PC-3 (cell line): ENCODE measurements at regions not wholly inside any gene's neighbourhood (a gene's known extent, or its start where the extent isn't known, plus 50 kb on each side); places are given as distances from the start of the nearest gene placed in this dataset.

Experiments
- EZH2 ChIP-seq: fragments of 300-600 bp; sonication (generic); IDR thresholded peaks from one replicate; pipeline ENCODE4 v1.6.1; 2017; ENCODE audit warnings: antibody characterized with exemption, mild to moderate bottlenecking, low read length; ENCODE audit not compliant: unreplicated experiment
- TF ChIP-seq, protein P1 (sequence below): fragments of 300-600 bp; sonication (generic); conservative IDR thresholded peaks from 2 replicates; pipeline ENCODE4 v1.5.1; 2017; ENCODE audit warnings: antibody characterized with exemption, low read depth, mild to moderate bottlenecking, low read length

DNA sequence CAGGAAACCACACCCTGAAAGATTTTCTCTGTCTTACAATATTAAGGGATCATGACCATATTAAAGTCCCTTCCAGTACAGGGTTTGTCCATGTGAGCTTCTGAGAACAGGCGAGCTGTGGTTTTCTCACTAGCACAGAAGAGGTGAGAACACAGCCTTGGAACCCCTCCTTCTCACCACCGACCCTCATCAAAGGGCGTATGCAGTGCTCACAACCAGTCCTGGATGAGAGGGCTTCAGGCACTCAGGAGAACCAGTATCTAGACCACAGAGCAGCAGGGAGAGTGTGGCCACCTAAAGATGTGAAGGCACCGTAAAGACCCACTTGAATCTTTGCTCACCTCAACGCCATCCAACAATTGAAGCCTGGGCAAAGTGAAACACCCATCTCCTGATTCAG lies 397.0 kb downstream of the ETS1 start:
- TF ChIP-seq, protein P1, sequence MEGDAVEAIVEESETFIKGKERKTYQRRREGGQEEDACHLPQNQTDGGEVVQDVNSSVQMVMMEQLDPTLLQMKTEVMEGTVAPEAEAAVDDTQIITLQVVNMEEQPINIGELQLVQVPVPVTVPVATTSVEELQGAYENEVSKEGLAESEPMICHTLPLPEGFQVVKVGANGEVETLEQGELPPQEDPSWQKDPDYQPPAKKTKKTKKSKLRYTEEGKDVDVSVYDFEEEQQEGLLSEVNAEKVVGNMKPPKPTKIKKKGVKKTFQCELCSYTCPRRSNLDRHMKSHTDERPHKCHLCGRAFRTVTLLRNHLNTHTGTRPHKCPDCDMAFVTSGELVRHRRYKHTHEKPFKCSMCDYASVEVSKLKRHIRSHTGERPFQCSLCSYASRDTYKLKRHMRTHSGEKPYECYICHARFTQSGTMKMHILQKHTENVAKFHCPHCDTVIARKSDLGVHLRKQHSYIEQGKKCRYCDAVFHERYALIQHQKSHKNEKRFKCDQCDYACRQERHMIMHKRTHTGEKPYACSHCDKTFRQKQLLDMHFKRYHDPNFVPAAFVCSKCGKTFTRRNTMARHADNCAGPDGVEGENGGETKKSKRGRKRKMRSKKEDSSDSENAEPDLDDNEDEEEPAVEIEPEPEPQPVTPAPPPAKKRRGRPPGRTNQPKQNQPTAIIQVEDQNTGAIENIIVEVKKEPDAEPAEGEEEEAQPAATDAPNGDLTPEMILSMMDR, result no peak
- TF ChIP-seq EZH2, result no peak
